UCSD-AML1 (cell line): ENCODE measurements at regions not wholly inside any gene's neighbourhood (a gene's known extent, or its start where the extent isn't known, plus 50 kb on each side); places are given as distances from the start of the nearest gene placed in this dataset.
A peak's percentile ranks its signal among the peaks of the same experiment; 100 is the strongest.

Source experiments
- DNase-seq: peaks from one replicate; lab custom pipeline; 2025; ENCODE audit not compliant: unreplicated experiment; lab: John Stamatoyannopoulos, UW

DNA sequence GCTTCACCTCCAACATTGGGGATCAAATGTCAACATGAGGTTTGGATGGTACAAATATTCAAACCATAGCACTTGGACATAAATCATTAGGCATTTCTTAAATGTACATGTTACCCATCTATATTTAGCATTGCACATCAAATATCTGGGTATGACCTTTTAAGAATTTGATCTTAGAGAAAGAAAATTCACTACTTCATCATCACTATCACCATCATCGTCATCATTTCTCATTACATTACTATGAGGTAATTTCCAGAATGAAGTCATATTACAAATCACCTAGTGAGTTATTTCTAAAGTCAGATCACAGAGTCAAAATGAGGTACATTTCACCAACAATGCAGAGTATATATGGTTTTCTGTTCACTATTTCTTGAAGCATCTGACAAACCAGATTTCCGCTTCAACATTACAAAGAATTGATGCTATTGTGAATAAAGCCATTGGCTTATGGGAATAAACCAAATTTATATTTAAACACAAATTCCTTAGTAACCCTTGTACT lies 356.4 kb upstream of the GYPC start:
- no peak for DNase-seq

DNA sequence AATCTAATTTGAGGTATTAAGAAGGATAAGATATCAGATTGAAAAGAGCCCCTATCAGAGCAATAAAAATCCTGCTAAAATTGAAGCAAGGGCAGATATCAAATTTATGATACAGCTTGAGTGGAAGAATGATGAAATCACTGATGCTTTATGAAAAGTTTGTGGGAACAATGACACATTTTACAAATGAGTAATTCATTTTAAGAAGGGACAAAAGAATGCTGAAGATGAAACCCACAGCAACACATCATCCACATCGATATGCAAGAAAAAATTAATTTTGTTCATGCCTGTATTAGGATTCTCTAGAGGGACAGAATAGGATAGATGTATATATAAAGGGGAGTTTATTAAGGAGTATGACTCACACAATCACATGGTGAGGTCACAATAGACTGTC lies 355.6 kb upstream of the GYPC start:
- DNase-seq: no peak

DNA sequence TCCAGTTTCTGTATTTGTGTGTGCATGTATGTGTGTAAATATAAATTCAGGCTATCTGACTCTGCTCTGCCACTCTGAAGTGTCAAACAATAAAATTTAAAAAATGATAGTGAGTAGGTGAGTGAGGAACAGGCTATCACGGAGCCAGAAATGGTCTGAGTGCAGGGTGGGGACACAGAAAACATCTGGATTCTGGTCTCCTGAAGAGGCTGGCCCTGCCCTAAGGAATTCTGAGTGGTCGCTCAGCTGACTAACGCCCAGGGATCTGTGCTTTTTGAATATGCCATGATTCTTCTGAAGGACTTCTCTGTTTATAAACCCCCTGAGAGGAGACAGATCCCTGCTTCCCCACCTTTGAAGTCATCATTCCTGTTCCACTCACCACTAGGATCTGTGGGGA lies 353.9 kb upstream of the GYPC start:
- DNase-seq: no peak

DNA sequence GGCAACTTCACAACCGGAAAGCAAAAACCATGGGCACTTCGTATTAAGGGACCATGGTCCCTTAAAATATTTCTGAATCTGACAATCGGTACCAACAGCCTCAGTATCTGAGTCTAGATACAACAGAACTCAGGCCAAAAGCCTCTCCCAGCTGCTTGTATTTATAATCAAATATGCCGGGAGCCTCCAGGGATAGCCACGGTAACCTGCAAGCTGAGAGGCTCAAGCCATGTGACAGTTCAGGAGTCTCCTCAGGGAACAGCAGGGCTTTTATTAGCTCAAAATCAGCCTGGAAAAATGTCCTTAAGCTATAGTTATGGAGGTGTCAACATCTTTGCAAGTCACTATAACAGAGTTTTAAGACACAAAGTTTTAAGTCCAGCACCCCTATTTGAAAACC lies 352.8 kb upstream of the GYPC start:
- no peak for DNase-seq

DNA sequence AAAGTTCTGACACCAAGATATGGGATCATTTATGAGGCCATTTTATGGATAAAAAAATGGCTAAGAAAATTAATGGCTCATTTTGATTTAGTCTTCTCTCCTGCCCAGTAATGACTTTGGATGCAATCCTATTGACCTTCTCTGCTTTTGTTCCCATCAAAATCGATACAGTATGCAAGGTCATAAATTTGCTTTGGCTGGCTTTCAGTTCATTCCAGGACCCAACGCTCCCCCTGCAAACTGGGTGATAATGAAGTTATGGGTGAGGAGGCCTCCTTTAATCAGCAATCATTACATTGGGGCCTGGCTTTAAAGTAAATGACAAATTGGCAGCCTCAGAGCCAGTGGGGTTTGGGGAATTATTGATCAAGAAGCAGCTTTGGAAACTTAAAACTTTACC lies 351.8 kb upstream of the GYPC start:
- no peak for DNase-seq

DNA sequence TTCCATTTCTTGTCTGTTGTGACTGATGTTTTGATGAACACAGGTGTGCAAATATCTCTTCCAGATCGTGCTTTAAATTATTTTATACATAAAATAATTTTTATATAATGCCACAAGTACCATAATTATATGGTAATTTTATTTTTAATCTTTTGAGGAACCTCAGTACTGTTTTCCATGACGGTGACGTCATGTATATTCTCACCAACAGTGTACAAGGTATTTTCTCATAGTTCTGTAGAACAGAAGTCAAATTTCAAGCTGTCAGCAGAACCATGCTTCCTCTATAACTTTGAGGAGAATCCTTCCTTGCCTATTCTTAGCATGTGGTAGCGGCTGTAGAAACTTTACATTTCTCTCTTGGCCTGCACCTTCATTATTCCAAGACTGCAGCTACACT lies 349.4 kb upstream of the GYPC start:
- no peak for DNase-seq

DNA sequence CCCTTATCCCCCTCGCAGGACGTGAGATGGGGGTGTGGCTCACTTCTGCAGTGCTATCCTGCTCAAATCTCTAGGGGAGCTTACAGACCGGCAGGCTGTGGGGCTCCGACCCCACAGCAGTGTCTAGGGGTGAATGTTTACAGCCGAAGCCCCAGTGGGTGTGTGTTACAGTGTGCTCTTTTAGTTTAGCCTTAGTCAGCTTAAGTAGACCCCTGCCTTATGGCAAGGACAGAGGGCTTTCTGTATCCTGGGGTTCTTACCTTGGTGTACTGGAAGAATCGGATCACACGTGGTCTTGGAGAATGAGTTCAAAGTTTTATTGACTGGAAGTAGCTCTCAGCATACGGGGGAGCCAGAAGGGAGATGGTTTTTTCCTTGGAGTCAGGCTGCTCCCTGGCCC lies 348.2 kb upstream of the GYPC start:
- no peak for DNase-seq

DNA sequence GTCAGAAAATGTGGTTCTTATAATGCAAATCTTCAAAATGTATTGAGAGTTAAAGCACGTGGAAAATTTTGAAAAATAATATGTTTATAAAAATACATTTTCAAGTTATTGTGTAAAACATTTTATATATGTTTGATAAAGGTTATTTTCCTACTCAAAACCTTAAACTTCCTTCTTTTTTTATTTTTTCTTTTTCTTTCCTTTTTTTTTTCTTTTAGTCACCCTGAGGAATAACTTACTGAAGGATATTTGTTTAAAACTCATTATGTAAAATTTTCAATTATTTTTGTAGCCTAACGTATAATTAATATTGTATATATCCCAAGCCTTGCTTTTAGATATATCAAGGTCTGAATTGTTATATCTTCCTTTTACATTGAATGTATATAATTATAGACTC lies 346.8 kb upstream of the GYPC start:
- no peak for DNase-seq

DNA sequence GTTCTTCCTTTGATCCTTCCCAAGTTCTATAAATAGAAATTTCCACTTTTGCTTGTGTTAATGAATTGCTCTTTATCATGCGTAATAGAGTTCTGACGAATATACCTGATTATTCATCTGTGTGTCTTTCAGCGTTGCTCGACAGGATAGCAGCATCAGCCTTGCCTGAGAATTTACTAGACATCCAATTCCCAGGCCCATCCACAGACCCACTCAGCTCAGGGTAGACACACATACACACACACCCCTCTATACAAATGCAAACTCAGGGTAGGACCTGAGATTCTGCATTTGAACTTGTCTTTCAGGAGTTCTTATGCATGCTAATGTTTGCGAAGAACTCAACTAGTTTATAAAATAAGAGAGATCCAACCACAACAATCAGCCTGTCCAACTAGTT lies 343.4 kb upstream of the GYPC start:
- DNase-seq: no peak

DNA sequence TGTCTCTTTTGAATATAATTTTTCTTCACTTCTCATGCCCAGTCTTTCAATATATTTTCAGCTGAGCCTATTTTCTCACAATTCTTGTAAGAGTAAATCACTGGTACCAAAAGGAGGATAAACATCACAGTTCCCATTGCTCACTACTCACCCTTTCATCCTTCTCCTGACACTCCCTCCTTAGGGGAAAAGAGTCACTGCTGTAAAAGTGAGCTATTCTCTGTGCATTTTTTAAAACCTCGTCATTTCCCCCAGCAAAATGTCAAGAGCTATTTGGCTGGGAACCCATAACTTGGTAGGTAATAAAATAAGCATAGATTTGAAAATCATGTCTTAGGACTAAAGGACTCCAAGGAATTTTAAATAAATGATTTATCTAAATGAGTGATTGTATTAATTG lies 340.1 kb upstream of the GYPC start:
- DNase-seq: no peak

DNA sequence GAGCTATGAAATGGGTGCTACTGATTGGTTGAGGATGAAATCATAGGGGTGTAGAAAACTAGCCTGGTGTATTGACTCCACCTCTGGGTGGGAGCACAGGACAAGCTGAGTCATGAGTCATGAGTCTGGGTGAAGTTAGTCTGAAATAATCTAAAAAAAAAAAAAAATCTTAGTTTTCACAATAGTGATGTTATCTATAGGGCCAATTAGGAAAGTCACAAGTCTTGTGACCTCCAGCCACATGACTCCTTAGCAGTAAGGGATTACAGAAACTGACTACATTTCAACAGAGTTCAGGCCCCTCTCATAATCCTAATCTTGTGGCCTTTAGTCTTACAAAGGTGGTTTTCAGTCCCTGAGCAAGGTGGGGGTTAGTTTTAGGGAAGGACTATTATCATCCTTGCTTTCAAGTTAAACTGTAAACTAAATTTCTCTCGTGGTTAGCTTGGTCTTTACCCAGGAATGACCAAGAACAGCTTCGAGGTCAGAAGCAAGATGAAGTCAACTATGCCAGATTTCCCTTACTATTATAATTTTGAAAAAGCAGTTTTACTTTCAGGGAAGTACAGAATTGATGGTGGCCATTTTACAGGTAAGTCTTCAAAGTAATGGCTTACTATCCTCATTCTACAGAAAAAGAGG lies 338.0 kb upstream of the GYPC start:
- no peak for DNase-seq

DNA sequence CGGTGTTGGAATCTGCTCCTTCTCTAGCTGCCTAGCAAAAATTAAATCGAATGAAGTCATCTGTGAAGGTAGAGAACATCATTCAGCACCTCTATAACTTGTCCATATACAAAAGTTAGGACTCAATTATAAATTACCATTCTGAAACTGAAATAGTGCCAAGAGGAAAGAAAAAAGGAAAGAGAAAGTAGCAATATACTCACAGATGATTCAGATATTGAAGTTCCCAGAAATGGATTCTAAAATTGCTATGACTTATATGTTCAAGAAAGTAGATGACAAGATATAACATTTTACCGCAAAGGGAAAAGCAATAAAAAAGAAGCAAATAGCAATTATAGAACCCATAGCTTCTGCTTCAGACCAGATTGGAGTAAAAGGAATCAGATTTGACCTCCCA lies 333.6 kb upstream of the GYPC start:
- no peak for DNase-seq

DNA sequence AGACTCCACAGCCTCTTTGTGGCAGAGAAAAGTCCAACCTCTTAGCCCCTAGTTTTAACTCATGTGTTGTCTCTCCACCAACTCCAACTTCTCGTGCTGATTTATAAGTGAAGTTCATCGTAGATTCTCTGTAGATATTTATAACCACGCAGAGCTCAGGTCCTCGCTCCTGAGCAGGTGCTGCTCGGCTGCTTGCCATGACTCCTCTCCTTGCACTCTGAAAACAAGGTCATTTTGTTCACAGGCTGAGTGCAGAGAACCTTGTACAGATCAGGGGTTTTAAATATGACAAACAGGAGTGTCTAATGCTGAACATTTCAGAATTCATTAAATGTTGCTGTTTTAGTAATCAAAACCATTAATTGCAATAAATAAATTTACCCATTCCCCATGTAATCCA lies 330.8 kb upstream of the GYPC start:
- DNase-seq: no peak

DNA sequence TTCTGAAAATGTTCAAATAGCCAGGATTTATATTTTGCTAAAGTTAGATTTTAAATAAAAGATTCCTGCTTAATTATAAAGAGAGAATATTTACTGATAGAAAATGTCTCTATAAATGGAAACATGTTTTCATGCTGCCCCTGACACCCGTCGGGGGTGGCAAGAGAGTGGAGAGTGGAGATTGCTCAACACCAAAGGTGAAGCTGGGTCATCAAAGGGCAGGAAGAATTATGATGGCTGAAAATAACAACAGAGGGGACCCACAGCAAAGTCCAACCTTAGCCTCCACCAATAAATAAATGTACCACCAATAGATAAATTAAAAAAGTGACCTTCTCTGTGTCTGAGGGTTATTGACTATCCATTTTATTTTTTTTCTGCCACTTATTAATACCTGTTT lies 326.8 kb upstream of the GYPC start:
- no peak for DNase-seq

DNA sequence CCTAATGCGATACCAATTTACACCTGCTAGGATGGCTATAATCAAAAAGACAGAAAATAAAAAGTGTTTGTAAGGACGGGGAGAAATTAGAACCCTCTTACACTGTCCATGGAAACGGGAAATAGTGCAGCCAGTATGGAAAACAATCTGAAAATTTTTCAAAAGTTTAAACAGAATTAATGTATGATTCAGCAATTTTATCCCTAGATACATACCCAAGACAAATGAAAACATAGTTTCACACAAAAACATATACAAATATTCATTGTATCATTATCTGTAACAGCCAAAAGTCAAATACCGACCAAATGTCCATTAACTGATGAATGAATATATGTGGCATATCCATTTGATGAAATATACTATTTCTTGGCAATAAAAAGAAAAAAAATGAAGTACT lies 313.5 kb upstream of the GYPC start:
- no peak for DNase-seq

DNA sequence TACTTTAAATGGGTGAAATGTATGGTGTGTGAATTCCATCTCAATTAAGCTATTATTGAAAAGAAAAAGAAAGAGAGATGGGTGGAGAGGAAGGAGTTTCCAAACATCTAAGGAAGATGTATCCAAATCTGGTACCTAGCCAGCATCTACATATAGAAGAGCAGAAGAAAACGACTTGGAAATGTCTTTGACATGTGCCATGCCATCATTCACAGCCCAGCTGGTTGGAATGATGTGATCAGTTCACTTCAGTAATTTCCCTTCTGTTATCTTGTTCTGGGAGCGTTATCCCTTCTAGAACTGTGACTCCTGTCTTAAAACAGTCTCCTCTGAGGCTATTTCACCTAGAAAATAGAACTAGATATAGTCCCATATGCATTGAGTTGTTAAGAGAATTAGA lies 312.8 kb upstream of the GYPC start:
- no peak for DNase-seq

DNA sequence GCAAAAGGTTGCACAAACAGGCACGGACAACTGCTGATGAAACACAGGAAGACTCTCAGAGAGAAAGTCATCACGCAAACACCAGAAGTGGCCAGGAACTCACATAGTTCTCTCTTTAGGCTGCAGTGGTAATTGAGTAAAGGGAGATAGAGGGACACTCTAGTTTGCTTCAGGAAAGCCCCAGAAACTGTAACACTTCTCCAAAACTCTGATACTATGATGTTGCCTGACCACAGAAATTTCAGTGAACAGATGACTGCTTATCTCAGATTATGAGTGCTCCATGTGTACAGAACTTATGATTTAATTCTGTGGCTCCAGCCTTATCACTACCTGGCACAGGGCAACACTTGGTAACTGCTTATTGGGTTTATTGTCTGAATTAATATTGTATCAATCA lies 311.5 kb upstream of the GYPC start:
- DNase-seq: no peak

DNA sequence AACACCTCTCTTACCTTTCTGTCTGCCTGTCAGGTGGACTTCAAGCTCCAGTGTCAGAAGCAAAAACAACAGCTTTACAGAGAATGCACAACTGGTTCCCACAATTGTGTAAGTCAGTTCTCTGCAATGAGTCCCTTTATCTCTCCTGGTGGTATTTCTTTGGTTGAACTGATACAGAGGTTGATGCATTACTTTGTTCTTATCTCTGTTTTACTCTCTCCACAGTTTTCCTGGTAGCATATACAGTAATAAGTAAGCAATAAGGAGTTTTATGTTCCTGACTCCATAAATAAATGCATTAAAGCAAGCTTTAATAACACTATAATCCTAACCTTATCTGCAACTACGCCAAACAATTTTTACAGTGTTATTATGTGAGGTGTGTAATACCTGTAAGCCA lies 310.3 kb upstream of the GYPC start:
- DNase-seq: no peak

DNA sequence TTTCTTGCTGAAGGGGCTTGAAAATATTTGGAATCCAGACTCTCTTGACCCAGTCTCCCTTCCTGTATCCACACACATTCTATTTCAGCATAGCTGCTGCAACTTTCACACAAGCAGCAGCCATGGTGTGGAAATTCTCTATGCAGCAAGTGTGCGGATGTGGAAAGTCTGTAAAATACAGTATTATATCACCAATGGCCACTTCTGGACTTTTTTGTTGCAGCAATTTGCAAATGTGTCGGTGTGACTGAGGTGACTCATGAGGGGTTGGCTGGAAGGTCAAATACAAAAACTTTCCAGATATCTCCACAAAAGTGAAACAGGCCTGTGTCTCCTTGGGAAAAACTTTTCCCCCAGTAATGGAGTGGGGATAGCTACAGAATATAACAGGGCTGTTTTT lies 299.3 kb upstream of the GYPC start:
- DNase-seq: no peak

DNA sequence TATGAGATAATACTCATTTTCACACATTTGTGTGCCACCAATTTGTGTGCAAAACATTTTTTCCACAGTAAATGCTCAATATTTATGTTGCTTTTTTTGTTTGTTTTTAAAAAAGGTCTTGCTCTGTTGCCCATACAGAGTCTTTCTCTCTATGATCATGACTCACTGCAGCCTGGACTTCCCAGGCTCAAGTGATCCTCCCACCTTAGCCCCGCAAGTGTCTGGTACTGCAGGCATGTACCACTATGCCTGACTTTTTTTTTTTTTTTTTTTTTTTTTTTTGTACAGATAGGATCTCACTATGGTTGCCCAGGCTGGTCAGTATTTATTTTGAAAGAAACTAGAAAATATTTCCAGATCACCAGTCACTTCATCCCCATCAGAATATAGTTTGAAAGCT lies 297.8 kb upstream of the GYPC start:
- no peak for DNase-seq

DNA sequence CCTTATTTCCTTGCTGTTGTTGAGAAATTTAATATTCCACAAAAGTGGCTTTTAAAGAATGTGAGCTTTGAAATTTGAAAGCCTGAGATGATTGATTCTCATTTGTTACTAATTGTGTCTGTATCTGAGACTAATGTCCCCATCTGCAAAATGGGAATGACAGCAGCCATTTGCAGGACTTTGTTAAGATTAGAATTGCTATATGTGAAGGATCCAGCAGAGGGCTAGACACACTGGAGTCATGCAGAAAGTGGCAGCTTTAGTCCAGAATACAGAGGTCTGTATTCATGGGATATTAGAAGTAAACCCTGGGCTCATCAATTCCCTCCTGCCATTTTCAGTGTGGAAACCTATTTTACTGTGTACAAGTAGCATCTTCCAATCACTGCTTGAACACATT lies 296.5 kb upstream of the GYPC start:
- no peak for DNase-seq

DNA sequence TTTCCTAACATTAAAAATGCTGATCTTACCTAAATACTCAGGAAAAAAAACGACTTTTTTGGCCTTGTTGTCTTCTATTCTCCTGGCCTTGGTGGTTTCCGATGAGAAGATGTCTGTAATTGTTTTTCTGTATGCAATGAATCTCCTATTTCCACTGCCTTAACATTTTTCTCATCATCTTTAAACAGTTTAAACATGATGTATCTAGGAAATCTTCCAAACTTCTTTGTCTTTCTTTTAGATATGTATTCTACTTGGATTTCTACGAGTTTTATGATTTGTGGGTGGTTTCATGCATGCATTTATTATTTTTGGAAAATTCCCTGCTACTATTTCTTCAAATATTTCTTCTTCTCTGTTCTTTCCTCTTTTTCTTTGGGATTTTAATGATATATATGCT lies 288.6 kb upstream of the GYPC start:
- no peak for DNase-seq

DNA sequence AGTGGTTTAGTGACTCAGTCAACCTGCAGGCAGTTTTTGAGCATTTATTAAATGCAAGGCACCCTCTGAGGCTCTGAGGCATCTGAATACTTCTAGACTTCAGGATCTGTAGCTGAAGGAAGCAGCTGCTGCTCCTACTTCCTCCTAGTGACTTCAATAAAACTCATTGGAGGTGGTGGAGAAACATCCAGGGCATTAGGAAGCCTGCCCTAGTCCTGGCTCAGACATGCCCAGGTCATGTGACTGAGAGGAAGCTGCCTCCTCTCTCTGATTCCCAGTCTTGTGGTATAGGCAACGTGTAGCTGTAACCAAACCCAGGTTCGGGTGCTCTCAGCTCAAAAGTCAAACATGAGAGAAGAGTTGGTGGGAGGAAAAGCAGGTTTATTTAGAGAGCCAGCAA lies 287.2 kb upstream of the GYPC start:
- DNase-seq: peak; percentile 40

DNA sequence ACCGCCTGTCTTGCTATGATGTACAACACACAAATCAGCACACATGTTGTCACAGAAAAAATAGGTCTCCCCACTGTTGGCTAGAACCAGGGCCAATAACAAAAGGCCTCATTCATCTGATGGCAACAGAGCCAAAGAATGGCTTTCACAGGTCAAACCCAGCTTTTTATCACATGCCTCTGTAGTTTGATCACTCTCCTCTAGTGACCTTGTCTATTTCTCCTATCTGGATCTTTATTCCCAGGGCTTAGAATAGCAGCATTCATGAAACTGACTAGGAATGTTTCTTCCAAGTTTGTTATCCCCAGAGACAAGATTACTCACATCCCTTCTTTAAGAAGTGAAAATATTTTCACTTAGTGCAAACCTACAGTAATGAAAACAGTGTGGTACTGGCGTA lies 285.8 kb upstream of the GYPC start:
- no peak for DNase-seq
